ENCODE measurements at regions not wholly inside any gene's neighbourhood (a gene's known extent, or its start where the extent isn't known, plus 50 kb on each side); places are given as distances from the start of the nearest gene placed in this dataset.

DNA sequence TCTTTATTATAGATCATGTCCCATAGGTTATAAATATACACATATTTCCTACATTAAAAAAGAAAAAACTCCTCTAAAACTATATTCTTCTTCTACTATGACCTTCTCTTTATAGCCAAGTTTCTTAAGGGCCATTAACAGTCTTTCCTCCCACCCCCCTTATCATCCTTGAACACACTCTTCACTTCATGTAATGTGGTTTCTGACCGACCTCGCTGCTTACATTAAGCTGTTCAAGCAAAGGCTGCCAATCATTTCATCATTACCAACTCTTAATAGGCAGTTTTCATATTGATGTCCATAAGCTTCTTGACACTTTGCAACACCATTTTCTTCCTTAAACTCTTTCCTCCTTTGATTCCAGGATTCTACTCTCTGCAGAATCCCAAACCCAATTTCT, 283.0 kb upstream of the PCSK5 start:
- DNase-seq (ENCODE audit: insufficient read length, low spot score) (no peak), FAIRE-seq (no peak)

DNA sequence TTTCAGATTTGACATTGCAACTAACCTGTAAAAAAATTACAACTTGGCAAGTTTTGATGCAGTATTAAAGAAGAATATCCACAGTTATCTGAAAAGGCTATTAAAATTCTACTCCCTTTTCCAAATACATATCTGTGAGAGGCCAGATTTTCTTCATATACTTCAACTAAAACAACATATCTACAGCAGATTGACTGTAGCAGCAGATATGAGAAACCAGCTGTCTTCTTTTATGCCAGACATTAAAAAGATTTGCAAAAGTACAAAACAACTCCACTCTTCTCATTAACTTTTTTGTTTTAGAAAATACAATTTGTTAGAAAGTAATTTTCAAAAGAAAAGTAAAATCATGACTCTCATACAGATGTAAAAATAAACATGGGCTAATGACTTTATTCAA, 281.1 kb upstream of the PCSK5 start:
- no peak for DNase-seq (ENCODE audit: insufficient read length, low spot score)
- FAIRE-seq: no peak

DNA sequence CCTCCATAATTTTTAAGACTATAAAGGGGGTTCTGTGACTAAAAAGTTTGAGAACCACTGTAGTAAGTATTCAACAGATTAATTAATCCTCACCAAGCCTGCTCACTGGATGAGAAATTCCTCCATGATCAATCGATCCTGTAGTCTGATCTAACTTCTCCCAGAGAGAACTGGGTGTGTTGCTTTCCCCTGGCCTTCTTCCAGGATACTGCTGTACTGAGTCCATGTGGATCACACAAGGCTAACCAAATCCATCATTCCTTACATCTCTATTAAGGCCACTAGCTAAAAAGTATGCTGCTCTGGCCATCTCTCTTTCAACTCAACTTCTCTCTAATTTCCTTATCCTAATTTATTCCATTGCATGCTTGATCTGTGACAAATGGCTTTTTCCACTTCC, 280.2 kb upstream of the PCSK5 start:
- DNase-seq (ENCODE audit: insufficient read length, low spot score): no peak
- no peak for FAIRE-seq

DNA sequence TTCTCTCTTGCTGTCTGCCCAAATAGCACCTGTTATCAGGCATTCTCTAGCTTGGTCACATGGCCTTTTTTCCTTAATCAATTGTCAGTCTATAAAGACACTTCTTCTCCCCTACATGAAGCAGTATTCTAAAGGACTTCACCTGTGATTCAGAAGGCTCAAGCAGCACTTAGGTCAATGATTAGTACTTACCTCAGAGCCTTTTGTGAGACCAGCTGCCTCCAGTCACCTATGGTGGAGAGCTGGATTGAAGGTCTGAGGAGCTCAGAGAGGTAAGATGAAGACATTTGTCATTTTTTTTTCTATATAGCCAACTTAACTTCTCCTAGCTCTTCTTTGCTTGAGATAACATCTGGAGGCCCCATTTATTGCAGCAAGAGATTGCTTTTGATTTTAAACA, 278.3 kb upstream of the PCSK5 start:
- no peak for FAIRE-seq
- DNase-seq (ENCODE audit: insufficient read length, low spot score): no peak

DNA sequence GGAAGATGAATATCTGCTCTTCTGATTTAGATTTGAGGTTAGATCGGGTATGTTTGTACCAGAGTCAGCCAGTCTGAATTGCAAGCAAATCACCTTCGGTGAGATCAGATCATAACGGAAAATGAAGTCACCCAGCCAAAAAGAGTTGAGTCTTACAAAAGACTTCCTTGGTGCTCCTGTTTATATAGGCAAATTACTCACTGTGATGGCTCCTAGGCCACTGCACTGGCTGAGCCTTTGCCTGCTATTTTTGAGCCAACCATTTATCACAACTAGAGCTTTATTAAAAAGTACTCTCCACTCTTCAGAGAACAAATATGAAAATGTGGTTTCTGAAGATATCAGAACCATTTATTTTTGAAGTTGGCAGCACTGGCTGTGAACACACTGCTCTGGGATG, 277.7 kb upstream of the PCSK5 start:
- no peak for DNase-seq (ENCODE audit: insufficient read length, low spot score)

DNA sequence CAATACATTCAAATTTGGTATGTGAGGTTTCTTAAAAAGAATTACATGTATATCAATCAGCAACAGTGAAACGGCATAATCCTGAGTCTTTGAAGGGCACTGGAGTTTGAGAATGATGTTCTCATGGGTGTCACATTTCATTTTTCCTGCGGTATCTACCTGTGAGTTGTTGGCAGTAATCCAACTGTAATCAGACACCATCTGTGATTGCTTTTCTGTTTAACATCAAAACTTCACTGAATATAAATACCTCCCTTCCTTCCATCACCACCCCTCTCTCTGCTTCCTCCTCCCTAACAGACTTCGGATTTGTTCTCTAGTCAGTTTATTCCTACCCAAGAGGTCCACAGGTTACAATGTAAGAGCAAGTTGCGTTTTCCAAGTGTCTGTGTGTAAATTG, 275.2 kb upstream of the PCSK5 start:
- DNase-seq (ENCODE audit: insufficient read length, low spot score) (no peak), FAIRE-seq (no peak)

More for the DNA sequence above, 277.7 kb upstream of the PCSK5 start:
- FAIRE-seq: no peak

DNA sequence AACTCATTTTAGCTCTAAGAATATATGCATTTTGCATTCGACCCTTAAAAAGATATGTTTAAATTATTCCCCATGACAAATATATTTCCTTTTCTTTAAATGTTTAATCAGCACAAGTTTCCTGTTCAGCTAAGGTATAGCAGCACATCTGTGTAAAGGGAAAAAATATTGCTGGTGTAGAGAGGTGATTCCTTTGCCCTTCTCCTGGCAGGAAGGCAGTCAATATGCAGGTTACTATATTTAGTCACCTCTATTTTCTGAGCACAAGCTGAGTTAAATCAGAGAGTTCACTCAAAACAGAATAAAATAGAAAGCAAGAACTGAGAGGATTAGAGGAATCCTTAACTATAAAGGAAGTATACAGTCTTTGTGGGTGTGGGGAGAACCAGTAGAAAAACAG, 274.4 kb upstream of the PCSK5 start:
- DNase-seq (ENCODE audit: insufficient read length, low spot score) (no peak), FAIRE-seq (no peak)

DNA sequence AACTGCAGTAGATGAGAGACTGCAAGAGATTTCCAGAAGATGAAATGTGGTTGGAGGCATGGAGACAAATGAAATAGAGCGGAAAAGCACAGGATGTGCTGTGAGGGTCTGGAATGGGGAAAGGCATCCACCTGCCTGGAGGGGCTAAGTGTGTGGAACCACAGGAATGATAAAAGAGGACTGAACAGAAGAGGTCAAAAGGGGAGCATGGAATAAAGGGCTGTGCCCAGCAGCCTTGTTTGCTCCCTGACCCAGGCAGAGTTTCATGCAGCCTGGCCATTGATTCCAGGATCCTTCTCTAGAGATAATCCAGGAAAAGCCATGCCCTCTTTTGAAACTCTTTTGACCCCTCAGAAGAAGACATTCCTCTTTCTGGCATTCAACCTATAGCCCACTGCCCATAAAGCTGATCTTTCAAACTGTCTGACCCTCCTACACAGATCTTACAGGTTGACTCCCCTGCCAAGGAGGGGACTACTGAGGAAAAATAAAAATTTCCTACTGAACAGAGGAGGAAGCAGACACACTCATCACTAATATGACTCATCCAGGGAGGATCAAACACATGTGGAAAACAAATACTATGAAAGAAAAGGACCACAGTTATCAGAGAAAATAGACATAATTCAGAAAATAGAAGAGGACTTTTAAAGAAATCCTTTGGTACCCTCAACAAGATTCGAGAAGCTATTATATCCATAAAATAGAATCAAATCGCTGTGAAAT, 273.5 kb upstream of the PCSK5 start:
- no peak for DNase-seq (ENCODE audit: insufficient read length, low spot score)
- FAIRE-seq: no peak

DNA sequence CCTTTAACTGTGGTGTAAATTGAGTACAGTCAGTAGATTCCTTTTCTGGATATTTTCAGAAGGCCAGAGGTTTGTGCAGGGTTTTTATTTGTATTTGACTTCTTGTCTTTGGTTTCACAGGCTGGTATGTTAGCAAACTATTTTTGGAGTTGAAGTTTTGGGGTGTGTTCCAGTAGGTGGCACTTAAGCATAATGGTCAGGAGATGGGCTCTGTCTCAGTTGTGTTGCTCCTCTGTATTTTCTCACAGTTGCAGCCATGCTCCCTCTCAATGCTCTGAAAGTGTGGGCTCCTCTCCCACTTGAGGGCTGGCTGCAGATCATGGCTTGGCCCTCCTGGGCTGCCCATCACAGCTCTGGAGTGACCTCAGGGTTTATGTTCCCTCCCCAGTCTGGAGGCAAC, 267.0 kb upstream of the PCSK5 start:
- no peak for FAIRE-seq
- no peak for DNase-seq (ENCODE audit: insufficient read length, low spot score)

DNA sequence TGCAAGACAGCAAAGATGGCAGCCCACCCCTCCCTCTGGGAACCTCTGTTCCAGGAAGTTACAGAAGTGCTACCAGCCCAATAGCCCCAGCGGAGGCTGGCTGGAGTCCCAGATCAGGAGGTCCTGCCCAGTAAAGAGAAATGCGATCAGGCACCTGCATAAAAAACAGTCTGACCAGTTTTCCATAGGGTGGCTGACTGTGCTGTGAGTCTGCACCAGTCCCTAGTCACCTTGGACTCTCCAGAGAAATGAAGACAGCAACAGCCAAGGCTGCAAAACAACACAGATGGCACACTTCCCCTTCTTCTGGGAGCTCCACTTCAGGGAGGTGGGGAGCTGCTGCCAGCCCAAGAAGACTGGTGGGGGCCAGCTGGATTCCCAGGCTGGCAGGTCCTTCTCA, 265.5 kb upstream of the PCSK5 start:
- DNase-seq (ENCODE audit: insufficient read length, low spot score) (no peak), FAIRE-seq (no peak)

DNA sequence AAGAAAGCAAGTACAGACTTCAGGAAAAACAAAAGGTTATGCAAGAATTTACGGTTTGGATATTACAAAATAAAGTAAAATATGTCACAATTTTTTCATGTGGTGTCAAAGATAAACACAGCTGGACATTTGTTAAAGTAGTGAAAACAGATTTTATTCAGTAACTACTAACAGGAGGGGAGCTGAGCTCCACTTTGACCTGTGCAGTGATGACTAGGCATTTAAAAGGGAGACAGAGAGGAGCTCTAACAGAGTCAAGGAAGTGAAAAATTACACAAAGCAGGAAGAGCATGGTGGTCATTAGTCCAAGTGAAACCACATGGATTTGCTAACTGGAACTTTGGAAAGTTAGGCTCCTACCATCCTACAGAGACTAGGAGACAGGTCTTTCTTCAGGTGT, 263.6 kb upstream of the PCSK5 start:
- DNase-seq (ENCODE audit: insufficient read length, low spot score): no peak
- no peak for FAIRE-seq

DNA sequence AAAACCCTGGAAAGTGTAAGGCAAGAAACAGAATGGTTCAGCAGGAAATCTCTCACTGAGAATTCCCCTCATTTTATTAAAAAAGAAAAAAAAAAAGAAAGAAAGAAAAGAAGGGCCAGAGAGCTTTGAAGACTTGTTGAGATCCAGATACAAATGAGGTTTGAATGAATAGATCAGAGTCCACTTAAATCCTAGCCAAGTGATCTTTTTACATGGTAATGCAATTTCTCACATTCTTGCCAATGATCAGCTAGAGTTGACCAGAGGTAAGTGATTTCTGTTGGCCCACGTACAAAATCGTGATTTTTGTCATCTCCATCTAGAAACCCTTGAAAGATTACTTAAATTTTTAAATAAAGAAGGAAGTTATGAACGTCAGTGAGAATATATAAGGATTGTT, 261.5 kb upstream of the PCSK5 start:
- DNase-seq (ENCODE audit: insufficient read length, low spot score) (no peak), FAIRE-seq (no peak)

DNA sequence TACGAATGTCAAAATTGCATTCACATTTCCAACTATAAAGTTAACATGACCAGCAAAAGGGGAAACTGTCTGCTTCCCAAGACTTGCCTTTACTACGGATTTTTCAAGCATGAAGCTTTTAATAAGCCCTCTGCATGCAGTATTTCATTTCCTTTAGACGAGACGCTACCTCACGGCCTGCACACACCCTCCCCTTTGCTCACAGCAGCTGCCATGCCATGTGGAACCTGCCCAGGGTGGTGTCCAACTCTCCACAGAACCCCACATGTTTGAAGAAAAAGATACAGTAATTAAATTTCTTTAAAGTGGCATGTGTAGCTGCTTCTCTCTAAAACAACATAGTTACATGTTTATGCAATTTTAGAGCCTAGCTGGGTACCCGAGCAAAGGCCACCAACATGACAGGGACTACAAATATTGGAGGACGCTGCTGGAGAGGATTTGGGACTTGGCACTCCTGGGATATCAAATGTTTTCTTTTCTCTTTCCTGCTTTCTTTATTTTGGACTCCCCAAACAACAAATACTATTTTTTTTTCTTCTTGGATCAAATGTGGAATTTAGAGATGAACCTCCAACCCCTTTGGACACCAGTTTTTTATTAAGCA, 256.9 kb upstream of the PCSK5 start:
- FAIRE-seq (no peak), DNase-seq (ENCODE audit: insufficient read length, low spot score) (no peak)

DNA sequence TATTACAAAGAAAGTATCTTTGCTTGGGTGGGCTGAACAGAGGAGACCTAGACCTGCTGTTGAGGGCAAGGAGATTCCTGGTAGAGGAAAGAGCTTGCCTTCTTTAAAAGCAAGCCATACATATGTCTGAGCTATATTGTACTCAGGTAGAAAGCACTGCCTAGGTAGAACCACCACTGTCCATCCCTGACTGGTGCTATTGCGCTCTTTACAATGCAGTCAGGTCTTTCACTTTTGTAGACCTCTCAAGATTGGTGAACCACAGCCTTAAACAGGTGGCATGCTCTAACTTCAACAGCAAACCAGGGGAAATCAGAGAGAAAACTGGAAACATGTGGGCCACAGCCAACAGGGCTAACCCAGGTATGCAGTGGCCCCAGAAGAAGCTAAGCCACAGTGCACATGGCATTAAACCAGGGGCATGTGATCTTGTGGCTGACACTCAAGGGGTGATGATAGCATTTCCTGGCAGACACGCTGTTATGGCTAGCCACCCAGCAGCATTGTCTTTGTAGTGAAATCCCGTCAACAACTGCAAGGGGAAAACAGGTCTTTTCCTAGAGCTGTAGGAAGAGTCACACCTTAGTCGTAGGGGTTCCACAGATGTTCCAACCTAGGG, 253.9 kb upstream of the PCSK5 start:
- FAIRE-seq (no peak), DNase-seq (ENCODE audit: insufficient read length, low spot score) (no peak)

DNA sequence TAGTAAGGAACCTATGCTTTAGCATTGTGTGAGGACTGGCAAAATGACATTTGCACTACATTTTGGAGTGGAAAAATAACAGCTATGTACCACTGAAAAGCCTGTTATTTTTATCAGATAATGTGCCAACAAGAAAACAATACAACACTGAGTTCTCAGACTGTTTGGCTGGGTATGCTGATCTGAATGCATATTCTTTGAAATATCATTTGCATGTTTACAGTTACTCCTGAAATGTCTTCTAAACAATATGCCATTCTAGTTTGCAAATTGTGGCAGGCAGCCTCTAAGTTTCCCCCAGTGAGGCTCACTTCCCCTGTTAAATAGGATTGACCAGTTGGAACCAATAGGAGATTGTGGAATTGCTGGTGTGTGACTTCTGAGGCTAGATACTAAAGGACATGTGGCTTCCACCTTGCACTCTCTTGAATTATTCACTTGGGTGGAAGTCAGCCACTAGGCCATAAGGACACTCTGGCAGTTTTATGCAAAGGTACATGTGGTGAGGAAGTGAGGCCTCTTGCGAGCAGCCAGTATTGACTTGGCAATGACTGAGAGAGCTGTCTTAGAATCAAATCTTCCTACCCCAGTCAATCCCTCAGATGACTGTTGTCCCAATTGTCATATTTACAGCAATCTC, 250.4 kb upstream of the PCSK5 start:
- FAIRE-seq (no peak), DNase-seq (ENCODE audit: insufficient read length, low spot score) (no peak)

DNA sequence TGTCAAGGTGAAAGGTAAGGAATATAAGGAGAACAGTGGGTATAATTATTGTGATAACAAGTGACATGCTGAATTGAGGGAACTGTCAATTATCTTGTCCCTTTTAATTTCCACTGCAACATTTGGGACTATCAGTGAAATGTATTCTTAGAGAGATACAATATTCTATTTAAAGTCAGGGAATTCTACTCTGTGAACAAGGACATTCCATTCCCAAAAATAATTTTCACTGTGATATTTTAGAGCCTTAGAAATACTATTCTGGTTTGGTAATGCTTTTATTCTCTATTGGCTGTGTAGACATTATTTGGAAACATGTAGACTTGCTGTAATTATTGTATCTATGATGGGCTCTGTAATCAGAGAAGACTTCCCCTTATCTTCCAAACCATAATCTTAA, 248.0 kb upstream of the PCSK5 start:
- no peak for FAIRE-seq
- no peak for DNase-seq (ENCODE audit: insufficient read length, low spot score)

DNA sequence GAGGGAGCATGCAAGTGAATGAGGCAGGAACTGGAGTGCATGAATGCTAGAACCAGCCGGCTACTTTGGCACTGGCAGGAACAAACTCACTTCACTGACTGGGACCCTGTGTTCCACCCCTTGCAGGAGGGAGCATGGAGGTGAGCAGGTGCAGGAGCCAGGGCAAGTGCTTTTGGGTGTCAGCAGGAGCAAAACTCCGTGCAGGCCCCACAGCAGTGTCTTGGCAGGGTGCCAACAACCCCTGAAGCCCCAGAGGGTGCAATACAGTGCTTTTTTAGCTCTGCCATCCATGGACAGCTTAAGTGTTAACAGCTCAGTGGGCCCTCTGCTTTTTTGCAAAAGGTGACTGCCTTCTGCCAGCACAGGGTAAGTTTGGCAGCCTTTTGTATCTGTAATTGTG, 245.8 kb upstream of the PCSK5 start:
- FAIRE-seq: no peak

DNA sequence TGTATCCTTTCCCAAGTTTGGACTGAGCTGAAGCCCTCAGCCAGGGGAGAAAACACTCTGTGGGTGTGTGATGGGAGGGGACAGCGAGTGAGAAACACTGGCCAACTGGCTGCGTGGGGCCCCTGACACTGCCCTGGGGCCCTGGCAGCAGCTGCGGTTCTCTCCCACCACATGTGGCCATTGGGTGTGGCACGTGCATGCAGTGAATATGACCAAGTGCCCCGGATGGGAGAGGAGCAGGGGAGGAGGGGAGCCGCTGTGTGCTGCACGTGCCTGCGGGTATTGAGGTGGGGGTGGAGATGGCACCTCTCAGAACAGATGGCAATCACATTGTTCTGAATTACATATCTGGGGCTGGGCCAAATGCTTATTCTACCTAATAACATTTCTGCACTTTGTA, 242.4 kb upstream of the PCSK5 start:
- FAIRE-seq: no peak

More for the DNA sequence above, 245.8 kb upstream of the PCSK5 start:
- DNase-seq (ENCODE audit: insufficient read length, low spot score): no peak

DNA sequence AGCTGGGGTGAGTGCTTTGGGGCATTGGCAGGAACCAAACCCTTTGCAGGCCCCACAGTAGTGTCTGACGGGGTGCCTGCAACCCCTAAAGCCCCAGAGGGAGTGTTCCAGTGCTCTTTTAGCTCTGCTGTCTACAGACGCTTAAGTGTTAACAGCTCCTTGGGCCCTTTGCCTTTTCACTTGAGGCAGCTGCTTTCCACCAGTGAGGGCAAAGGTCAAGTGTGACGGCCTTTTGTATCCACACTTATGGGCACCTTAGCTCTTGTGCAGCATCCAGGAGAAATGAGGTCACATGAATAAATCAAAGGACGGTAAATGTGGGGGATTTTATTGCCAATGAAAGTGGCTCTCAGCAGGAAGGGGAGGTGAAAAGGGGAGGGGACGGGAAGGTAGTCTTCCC, 241.4 kb upstream of the PCSK5 start:
- FAIRE-seq (no peak), DNase-seq (ENCODE audit: insufficient read length, low spot score) (no peak)

More for the DNA sequence above, 242.4 kb upstream of the PCSK5 start:
- DNase-seq (ENCODE audit: insufficient read length, low spot score): no peak

DNA sequence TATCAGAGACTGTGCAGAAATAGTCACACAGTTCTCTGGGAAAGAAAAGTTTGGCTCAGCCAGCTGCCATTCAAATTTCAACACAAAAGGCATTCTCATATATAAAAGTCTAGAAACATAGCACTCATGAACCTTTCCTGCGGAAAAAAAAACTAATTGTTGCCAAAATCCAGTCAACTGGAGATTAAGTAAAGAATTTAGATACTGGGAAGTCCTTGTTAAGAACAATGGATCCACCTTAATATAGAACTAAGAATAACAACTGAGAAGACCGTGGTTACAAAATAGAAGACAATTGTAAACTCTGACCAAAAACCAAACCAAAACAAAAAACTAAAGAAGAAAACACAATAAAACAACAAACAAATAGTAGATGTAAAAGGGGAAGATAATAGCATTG, 238.8 kb upstream of the PCSK5 start:
- no peak for DNase-seq (ENCODE audit: insufficient read length, low spot score)
- no peak for FAIRE-seq

DNA sequence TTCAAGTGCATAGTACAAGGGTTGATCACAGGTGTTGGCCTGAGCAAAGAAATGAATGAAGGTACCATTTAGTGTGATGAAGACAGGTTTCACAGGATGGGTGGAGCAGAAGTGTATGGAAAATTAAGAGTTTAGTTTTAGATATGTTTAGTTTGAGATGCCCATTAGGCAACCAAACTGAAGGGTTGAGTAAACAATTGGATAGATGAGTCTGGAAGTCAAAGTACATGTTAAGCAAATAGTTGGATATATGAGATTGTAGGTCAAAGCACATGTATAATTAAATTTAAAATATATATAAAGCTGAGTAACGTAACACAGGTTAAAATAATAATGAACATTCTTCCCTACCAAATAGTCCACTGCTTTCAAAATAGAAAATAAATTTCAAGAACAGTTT, 237.1 kb upstream of the PCSK5 start:
- DNase-seq (ENCODE audit: insufficient read length, low spot score) (no peak), FAIRE-seq (no peak)

DNA sequence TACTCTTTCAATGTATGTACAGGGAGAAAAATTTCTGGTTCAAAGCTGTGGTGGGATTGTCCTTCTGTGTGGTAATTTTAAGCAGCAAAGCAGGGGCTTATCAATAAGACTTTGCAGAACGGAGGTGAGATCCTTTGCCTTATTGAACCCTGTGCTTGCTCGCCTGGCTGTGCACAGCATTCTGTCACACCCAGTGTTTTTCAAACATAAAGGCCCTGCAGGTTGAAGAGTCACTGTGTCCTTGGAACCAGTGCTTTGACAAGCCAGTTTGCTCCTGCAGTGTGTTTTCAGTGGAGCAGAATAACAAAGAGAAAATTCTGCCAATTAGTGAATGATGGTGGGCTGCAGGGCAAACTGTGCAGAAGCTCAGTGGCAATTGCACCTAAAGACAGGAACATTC, 236.7 kb upstream of the PCSK5 start:
- no peak for DNase-seq (ENCODE audit: insufficient read length, low spot score)
- no peak for FAIRE-seq
